Transverse colon (tissue), 3 donors: ENCODE measurements at regions not wholly inside any gene's neighbourhood (a gene's known extent, or its start where the extent isn't known, plus 50 kb on each side); places are given as distances from the start of the nearest gene placed in this dataset.

ENCODE experiments used
- CTCF ChIP-seq, 5 experiments: fragments of 200-600 bp in 3 of 5; fragments of 450-650 bp in 2 of 5; sonication (generic) in 3 of 5; IDR thresholded peaks; 1 replicate in 2 of 5; 2 replicates in 3 of 5; pipeline ENCODE4 v1.5.1; 2016 to 2017; ENCODE audit warnings: antibody characterized with exemption in 5 of 5, inconsistent platforms in 3 of 5, mild to moderate bottlenecking in 2 of 5, moderate library complexity in 1 of 5
- POLR2A ChIP-seq: fragments of 450-650 bp; IDR thresholded peaks from one replicate; pipeline ENCODE4 v1.6.1; 2016; ENCODE audit warnings: antibody characterized with exemption, mild to moderate bottlenecking, moderate library complexity

DNA sequence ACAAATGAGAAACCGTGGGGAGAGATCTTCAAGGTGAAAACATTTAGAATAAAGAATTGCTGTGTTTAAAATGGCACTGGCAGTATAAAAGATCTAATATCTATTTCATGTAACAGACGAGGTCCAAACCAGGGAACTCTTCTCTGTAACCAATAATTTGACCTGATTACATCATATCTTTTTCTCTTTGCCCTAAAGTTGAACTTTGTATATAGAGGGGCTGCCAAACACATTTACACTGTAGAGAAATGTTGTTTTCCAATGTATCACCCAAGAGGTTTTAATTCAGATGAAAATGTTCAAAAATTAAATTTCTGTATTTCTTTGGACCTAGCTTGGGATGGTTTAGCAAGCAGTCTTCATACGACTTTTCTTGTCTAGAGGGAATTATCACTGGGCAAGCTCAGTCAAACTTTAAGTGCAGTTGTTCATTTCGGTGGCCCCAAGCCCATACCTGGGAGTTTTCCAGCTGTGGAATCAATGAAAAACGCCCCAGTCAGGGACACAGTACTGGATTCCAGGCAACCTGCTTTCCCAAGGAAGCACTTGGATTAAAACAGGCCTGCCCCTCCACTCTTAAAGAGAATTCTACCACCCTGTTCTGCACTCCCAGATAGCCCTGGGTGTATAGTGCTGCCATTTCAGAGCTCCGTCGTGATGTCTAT is 208.5 kb upstream of the FN1 start:
- no peak for TF ChIP-seq POLR2A
- no peak for TF ChIP-seq CTCF (IDR thresholded peaks at IDR 0.05)
